Neural crest cell (in vitro differentiated cells): ENCODE measurements at regions not wholly inside any gene's neighbourhood (a gene's known extent, or its start where the extent isn't known, plus 50 kb on each side); places are given as distances from the start of the nearest gene placed in this dataset.

ENCODE experiments used
- DNase-seq: peaks from one replicate; pipeline ENCODE4 v3.0.0; 2021; ENCODE audit warnings: low read depth, mixed read lengths, low spot score
- H3K27ac Mint-ChIP-seq: one replicate; pipeline ENCODE4 v1.8.0; 2021; ENCODE audit warnings: mild to moderate bottlenecking, mixed read lengths; ENCODE audit not compliant: unreplicated experiment
- H3K27me3 Mint-ChIP-seq: 2 replicates; pipeline ENCODE4 v1.8.0; 2021; ENCODE audit warnings: low read depth, mild to moderate bottlenecking, mixed read lengths
- H3K36me3 Mint-ChIP-seq: 2 replicates; pipeline ENCODE4 v1.8.0; 2021; ENCODE audit warnings: low read depth, mild to moderate bottlenecking, mixed read lengths
- H3K4me1 Mint-ChIP-seq: 2 replicates; pipeline ENCODE4 v1.8.0; 2021; ENCODE audit warnings: mixed read lengths
- H3K4me3 Mint-ChIP-seq: one replicate; pipeline ENCODE4 v1.8.0; 2021; ENCODE audit warnings: mild to moderate bottlenecking, mixed read lengths
- H3K9me3 Mint-ChIP-seq: 2 replicates; pipeline ENCODE4 v1.8.0; 2021; ENCODE audit warnings: mixed read lengths
- TF ChIP-seq, protein P1 (sequence below): fragments of 200-600 bp; sonication (generic); conservative IDR thresholded peaks from 2 replicates; pipeline ENCODE4 v1.5.0; 2021; ENCODE audit warnings: antibody characterized with exemption, mild to moderate bottlenecking

DNA sequence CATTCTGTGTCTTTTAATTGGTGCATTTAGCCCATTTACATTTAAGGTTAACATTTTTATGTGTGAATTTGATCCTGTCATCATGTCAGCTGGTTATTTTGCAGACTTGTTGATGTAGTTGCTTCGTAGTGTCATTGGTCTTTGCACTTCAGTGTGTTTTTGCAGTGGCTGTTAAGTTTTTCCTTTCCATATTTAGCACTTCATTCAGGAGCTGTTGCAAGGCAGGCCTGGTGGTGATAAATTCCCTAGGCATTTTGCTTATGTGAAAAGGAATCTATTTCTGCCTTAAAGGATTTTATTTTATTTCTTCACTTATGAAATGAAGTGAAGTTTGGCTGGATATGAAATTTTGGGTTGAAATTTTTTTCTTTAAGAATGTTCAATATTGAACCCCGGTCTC is 70.2 kb upstream of the CD96 start:
- TF ChIP-seq, protein P1, sequence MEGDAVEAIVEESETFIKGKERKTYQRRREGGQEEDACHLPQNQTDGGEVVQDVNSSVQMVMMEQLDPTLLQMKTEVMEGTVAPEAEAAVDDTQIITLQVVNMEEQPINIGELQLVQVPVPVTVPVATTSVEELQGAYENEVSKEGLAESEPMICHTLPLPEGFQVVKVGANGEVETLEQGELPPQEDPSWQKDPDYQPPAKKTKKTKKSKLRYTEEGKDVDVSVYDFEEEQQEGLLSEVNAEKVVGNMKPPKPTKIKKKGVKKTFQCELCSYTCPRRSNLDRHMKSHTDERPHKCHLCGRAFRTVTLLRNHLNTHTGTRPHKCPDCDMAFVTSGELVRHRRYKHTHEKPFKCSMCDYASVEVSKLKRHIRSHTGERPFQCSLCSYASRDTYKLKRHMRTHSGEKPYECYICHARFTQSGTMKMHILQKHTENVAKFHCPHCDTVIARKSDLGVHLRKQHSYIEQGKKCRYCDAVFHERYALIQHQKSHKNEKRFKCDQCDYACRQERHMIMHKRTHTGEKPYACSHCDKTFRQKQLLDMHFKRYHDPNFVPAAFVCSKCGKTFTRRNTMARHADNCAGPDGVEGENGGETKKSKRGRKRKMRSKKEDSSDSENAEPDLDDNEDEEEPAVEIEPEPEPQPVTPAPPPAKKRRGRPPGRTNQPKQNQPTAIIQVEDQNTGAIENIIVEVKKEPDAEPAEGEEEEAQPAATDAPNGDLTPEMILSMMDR = no peak
- Mint-ChIP-seq H3K36me3 (no peaks in the 10 kb centered on the region), H3K4me3 (no peak overlapping the region), H3K27me3 (no peaks in the 10 kb centered on the region), H3K27ac (no peak overlapping the region), H3K9me3 (no peaks in the 10 kb centered on the region), H3K4me1 (peaks cover 6% of the 10 kb centered on the region)
- DNase-seq = no peak

DNA sequence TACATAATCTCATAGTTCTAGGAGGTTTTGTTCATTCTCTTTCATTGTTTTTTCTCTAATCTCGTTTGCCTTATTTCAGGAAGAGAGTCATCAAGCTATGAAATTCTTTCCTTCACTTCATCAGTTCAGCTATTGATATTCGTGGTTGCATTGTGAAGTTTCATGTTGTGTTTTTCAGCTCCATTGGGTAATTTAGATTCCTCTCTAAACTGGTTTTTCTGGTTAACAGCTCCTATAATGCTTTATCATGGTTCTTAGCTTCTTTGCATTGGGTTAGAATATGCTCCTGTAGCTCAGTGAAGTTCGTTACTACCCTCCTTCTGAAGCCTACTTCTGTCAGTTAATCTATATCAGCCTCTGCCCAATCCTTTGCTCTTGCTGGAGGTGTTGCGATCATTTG is 69.4 kb upstream of the CD96 start:
- TF ChIP-seq, protein P1 = no peak
- Mint-ChIP-seq H3K9me3 (no peaks in the 10 kb centered on the region), H3K27me3 (no peaks in the 10 kb centered on the region), H3K27ac (no peak overlapping the region), H3K36me3 (no peaks in the 10 kb centered on the region), H3K4me3 (no peak overlapping the region), H3K4me1 (peaks cover 14% of the 10 kb centered on the region)
- no peak for DNase-seq

DNA sequence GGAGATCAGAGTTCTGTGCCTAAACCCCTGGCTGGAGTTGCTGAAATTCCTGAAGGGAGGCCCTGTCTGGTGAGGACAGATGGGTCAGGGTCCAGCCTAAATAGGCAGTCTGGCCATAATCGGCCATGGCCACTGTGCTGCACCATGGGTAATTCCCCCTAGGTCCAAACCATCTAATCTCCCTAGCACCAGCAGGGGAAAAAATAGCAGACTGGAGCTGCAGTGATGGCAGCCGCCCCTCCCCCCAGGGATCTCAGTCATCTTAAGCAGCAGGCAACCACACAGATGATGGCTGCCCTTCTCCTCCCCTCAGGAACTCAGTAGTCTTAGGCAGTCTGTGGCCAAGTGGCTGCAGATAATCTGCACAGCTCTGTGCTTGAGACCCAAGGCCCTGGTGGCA is 68.4 kb upstream of the CD96 start:
- no peak for DNase-seq
- no peaks in the 10 kb centered on the region for H3K27me3 Mint-ChIP-seq
- H3K9me3 Mint-ChIP-seq = no peaks in the 10 kb centered on the region
- no peaks in the 10 kb centered on the region for H3K36me3 Mint-ChIP-seq
- peaks cover 14% of the 10 kb centered on the region for H3K4me1 Mint-ChIP-seq
- H3K4me3 Mint-ChIP-seq = no peak overlapping the region
- TF ChIP-seq, protein P1 = no peak
- no peak overlapping the region for H3K27ac Mint-ChIP-seq

- TF ChIP-seq, protein P1 = no peak
- Mint-ChIP-seq H3K4me3 (no peak overlapping the region), H3K4me1 (peaks cover 14% of the 10 kb centered on the region), H3K36me3 (no peaks in the 10 kb centered on the region), H3K27me3 (no peaks in the 10 kb centered on the region), H3K9me3 (no peaks in the 10 kb centered on the region), H3K27ac (no peak overlapping the region)
- DNase-seq = no peak
Observed at GRCh38 chr3:111476701-111477100, 65.3 kb upstream of the CD96 start.

DNA sequence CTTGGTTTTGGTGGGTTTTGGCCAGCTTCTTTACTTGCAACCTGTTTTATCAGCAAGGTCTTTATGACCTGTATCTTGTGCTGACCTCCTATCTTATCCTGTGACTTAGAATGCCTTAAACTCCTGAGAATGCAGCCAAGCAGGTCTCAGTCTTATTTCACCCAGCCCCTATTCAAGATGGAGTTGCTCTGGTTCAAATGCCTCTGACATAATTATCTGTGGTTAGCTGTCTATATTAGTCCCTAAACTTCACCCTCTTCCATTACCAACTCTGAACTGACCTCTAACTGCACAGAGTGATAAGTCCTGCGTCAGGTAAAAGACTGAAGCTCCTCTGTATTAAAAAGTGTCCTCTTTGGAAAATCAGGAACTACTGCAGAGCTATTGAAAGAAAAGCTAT is 61.9 kb upstream of the CD96 start:
- H3K27me3 Mint-ChIP-seq = no peaks in the 10 kb centered on the region
- H3K27ac Mint-ChIP-seq = no peak overlapping the region
- peaks cover 3% of the 10 kb centered on the region for H3K9me3 Mint-ChIP-seq
- peaks cover 14% of the 10 kb centered on the region for H3K4me1 Mint-ChIP-seq
- TF ChIP-seq, protein P1 = no peak
- H3K4me3 Mint-ChIP-seq = no peak overlapping the region
- no peaks in the 10 kb centered on the region for H3K36me3 Mint-ChIP-seq
- no peak for DNase-seq

DNA sequence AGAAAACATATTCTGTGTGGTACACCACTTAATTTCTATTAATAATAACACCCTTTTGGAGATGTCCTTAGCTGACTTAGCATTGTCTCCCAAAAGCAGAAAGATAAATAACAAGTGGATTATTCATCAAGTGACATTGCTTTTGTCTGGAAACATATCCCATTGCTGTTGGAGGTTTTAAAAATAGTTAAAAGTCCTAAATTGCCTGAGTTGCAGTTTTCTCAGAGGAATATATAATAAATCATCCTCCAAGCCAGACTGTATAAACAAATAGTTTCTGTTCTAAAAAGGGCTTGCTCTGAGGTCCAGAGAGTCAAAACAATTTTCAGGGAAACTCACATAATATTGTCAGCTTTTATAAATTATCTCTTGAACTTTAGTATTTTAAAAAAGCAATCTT is 60.4 kb upstream of the CD96 start:
- H3K9me3 Mint-ChIP-seq = peaks cover 3% of the 10 kb centered on the region
- no peak overlapping the region for H3K4me3 Mint-ChIP-seq

More for the DNA sequence above, 60.4 kb upstream of the CD96 start:
- Mint-ChIP-seq H3K27ac (no peak overlapping the region), H3K27me3 (no peaks in the 10 kb centered on the region), H3K36me3 (no peaks in the 10 kb centered on the region), H3K4me1 (peaks cover 10% of the 10 kb centered on the region)
- DNase-seq = no peak
- TF ChIP-seq, protein P1 = no peak
